Gastroesophageal sphincter (tissue), 3 donors: ENCODE measurements at regions not wholly inside any gene's neighbourhood (a gene's known extent, or its start where the extent isn't known, plus 50 kb on each side); places are given as distances from the start of the nearest gene placed in this dataset.

Experiments
- CTCF ChIP-seq, 4 experiments: fragments of 200-600 bp in 2 of 4; fragments of 450-650 bp in 2 of 4; sonication (generic) in 1 of 4; IDR thresholded peaks; one replicate each; pipeline ENCODE4 v1.5.1; 2017 to 2019; ENCODE audit warnings: antibody characterized with exemption in 4 of 4, mild to moderate bottlenecking in 2 of 4, moderate library complexity in 2 of 4
- EP300 ChIP-seq: sonication (generic); formaldehyde crosslinking; IDR thresholded peaks from one replicate; pipeline ENCODE4 v1.6.1; 2017; ENCODE audit warnings: antibody characterized with exemption, mild to moderate bottlenecking
- POLR2A ChIP-seq, 2 donors: fragments of 450-650 bp; IDR thresholded peaks; one replicate each; pipeline ENCODE4 v1.6.1; 2017; ENCODE audit warnings: antibody characterized with exemption in 2 of 2, mild to moderate bottlenecking in 2 of 2, moderate library complexity in 1 of 2
- POLR2AphosphoS5 ChIP-seq: sonication (generic); formaldehyde crosslinking; IDR thresholded peaks from one replicate; pipeline ENCODE4 v1.6.1; 2017; ENCODE audit warnings: antibody characterized with exemption

GRCh38 chr12:84634526-84634925, 278.1 kb downstream of the SLC6A15 start:
- TF ChIP-seq EP300, result no peak
- no peak for TF ChIP-seq CTCF (IDR thresholded peaks at IDR 0.05)
- no peak for TF ChIP-seq POLR2AphosphoS5
- no peak for TF ChIP-seq POLR2A (IDR thresholded peaks at IDR 0.05)
